OCI-LY3 (cell line): ENCODE measurements at regions not wholly inside any gene's neighbourhood (a gene's known extent, or its start where the extent isn't known, plus 50 kb on each side); places are given as distances from the start of the nearest gene placed in this dataset.

ENCODE experiments used
- EZH2phosphoT487 ChIP-seq: fragments of 200-600 bp; shearing (Covaris generic); IDR thresholded peaks from 2 replicates; pipeline ENCODE4 v1.6.1; 2018; ENCODE audit warnings: antibody characterized with exemption, mixed run types, low read depth
- TF ChIP-seq, protein P1 (sequence below): fragments of 200-600, 300-600 bp; sonication (generic); IDR thresholded peaks from 2 replicates; pipeline ENCODE4 v1.5.1; 2014; ENCODE audit warnings: antibody characterized with exemption, low read length, low read depth

DNA sequence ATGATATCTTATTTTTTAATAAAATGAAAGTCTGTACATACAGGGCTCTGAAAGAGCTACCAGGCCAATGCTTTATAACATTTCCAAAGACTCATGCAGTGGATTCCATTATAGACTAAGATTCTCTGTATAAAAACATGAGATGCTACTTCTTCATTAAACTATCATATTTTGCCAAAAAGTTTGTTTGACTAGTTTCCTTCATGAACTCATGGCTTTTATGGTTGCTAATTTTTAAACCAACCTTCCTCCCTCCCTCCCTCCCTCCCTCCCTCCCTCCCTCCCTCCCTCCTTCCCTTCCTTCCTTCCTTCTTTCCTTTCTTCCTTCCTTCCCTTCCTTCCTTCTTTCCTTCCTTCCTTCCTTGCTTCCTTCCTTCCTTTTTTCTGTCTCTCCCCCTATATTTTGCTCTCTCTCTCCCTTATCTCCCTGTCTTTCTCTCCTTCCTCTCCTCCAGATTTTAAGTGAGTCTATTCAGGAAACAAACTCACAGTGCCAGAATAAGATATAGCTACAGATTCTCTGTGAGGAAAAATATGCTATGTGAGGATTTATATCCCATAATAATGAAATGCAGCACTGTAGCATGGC lies 961.5 kb upstream of the ZEB2 start:
- TF ChIP-seq, protein P1, sequence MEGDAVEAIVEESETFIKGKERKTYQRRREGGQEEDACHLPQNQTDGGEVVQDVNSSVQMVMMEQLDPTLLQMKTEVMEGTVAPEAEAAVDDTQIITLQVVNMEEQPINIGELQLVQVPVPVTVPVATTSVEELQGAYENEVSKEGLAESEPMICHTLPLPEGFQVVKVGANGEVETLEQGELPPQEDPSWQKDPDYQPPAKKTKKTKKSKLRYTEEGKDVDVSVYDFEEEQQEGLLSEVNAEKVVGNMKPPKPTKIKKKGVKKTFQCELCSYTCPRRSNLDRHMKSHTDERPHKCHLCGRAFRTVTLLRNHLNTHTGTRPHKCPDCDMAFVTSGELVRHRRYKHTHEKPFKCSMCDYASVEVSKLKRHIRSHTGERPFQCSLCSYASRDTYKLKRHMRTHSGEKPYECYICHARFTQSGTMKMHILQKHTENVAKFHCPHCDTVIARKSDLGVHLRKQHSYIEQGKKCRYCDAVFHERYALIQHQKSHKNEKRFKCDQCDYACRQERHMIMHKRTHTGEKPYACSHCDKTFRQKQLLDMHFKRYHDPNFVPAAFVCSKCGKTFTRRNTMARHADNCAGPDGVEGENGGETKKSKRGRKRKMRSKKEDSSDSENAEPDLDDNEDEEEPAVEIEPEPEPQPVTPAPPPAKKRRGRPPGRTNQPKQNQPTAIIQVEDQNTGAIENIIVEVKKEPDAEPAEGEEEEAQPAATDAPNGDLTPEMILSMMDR, result no peak
- no peak for TF ChIP-seq EZH2phosphoT487
